COR-L47 (cell line): ENCODE measurements at regions not wholly inside any gene's neighbourhood (a gene's known extent, or its start where the extent isn't known, plus 50 kb on each side); places are given as distances from the start of the nearest gene placed in this dataset.
A peak's percentile ranks its signal among the peaks of the same experiment; 100 is the strongest.

ENCODE experiments used
- DNase-seq: peaks from one replicate; lab custom pipeline; 2025; lab: John Stamatoyannopoulos, UW

DNA sequence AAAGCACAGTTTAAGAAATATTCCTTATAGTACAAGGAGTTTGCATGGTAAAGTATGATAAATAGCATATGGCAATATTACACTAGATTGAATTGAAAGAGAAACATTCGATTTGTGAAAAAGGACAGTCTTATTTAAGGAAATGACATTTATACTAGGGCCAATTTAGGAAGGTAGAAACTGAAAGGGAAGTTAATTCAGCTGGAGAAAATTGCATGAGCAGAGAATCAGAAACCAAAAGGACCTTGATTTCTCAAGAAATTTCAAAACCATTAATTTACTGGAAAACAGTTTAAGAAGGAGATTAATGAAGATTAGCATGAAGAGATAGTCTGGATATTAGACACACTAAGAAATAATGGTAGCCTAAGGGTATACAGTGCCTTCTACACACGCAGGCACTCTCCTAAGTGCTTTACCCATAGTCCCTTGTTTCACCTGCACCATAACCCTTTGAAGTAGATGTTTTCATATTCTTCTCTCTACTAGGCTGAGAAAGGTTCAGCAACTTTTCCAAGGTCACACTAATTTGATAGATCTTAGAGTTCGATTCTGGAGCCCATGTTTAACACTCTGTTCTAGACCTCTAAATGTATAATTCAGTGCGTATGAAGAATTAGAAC, 259.1 kb upstream of the SLIT2 start:
- DNase-seq, result no peak

DNA sequence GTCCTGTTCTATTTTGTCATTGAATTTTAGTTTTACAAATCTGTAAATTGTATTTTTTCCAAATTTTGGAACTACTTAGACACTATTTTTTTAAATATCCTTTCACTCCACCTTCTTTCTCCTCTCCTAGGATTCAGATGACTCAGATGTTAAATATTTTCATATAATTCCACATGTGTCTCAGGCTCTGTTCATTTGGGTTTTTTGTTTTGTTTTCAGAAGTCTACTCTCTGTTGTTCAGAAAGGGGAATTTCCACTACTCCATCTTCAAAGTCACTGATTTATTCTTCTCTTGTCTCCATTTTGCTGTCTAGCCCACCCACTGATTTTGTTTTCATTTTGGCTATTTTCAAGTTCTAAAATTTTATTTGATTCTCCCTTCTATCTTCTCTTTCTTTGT, 264.0 kb upstream of the SLIT2 start:
- DNase-seq, result no peak

- no peak for DNase-seq
These were observed 268.6 kb upstream of the SLIT2 start for GRCh38 chr4:19983072-19983471.

- DNase-seq, result no peak
These were observed 269.1 kb upstream of the SLIT2 start for GRCh38 chr4:19982556-19982955.

DNA sequence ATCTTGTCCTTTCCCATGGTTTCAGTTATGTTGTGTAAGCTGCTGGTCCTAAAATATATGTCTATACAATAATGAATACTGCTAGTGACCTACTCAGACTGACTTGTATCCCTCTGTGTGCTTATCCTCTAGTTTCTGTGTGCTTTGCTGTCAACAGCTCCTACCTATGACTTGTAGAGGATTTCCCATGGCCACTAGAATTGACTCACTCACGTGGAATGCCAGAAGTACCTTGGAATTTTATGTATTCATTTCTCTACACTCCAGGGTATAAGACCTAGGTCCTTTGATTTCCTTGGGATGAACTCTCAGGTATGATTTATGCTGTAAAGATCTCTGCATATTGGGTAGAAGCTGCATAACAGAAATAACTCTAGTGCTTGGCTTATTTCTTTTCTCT, 279.9 kb upstream of the SLIT2 start:
- DNase-seq, result no peak

DNA sequence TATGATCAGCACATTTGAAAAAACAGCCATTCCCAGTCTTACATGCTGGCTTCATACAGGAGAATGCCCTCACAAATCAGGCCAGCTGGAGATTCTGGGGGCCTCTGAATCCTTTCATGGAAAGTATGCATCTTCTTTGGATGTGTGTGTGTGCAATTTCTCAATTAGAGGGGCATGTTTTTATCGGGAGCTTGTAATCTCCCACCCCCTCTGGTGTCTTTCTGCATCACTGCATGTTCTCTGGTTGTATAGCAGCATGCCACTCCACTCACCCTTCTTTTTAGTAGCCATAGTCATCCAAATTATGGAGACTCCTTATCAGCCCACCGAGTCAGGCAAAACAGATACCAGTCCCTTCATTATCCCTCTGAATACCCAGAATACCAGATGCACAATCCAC, 282.2 kb upstream of the SLIT2 start:
- no peak for DNase-seq

GRCh38 chr4:19961091-19961490, 290.6 kb upstream of the SLIT2 start:
- no peak for DNase-seq

DNA sequence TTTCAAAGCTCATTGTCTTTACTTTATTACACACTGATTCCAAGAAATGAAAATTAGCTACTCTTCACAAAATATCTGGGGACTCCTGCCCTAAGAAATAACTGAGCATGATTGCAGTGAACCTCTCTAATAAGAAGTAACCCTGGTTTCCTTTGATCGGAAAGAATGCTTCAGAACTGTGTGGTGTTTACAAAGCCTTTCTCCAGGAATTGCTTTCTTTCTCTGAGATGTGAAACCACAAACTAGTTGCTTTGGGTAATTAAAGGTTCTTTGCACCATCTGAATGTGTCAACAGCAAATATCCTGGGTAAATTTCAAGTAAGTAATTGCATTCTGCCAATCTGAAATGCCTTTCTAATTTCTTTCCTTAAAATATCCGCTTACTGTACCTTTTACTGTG, 292.9 kb upstream of the SLIT2 start:
- no peak for DNase-seq

GRCh38 chr4:19947349-19947748, 304.4 kb upstream of the SLIT2 start:
- no peak for DNase-seq

DNA sequence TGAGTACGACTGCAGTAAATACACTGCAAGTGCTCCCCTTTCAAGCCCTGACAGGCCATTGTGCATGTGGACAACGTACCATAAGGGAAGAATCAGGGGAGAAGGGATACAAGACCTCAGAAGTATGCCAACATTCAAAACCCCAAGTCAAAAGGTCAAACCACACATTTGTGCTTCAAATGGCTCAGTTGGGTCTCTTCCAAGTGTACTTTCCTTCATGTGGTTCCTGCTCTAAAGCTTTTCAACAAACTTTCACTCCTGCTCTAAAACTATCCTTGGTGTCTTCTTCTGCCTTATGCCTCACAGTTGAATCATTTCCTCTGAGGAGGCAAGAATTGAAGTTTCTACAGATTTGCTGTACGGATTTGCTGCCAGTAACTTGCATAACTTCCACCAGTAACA, 305.7 kb upstream of the SLIT2 start:
- DNase-seq, result no peak

- no peak for DNase-seq
These were observed 306.2 kb upstream of the SLIT2 start for GRCh38 chr4:19945501-19945900.

- peak; percentile 58 for DNase-seq
These were observed 306.9 kb upstream of the SLIT2 start for GRCh38 chr4:19944806-19945205.

- DNase-seq, result no peak
These were observed 307.5 kb upstream of the SLIT2 start for GRCh38 chr4:19944251-19944650.

- DNase-seq, result no peak
These were observed 310.3 kb upstream of the SLIT2 start for GRCh38 chr4:19941434-19941833.

- DNase-seq, result no peak
These were observed 310.8 kb upstream of the SLIT2 start for GRCh38 chr4:19940861-19941260.

DNA sequence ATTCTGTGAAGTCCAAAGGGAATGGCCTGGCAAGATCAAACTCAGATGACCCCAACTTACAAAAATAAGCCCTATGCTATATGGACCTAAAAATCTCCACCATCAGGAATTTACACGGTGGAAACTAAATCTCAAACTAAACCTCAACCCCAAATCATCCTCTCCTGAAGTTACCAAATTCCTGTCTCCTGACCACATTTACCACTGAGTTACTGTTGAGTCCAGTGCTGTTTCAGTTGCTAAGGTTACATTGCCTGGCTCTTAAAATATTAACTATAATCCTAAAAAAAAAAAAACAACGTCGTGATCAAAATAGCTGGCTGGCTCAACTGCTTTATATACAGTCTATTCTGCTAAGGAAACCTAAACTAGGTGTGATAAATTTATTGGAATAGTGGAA, 315.2 kb upstream of the SLIT2 start:
- no peak for DNase-seq

- no peak for DNase-seq
These were observed 321.0 kb upstream of the SLIT2 start for GRCh38 chr4:19930742-19931141.

- no peak for DNase-seq
These were observed 324.3 kb upstream of the SLIT2 start for GRCh38 chr4:19927381-19927780.

- DNase-seq, result no peak
These were observed 326.2 kb upstream of the SLIT2 start for GRCh38 chr4:19925516-19925915.

GRCh38 chr4:19924761-19925160, 326.9 kb upstream of the SLIT2 start:
- DNase-seq, result no peak

DNA sequence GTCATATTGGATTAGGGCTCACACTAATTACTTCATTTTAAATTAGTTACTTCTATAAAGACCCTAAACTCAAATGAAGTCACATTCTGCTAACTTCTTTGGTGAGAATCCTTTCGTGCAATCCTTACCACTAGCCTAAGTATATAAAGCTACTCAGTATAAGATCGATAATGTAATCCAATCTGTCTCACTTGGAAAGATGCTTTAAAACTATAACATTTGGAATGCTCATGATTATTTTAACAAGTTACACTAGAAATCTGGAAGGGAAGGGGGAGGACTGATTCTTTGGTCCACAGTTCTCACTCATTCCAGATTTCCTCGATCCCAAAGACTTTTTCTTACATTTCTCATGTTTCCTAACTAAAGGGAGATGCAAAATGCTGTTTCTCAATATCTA, 336.4 kb upstream of the SLIT2 start:
- no peak for DNase-seq

DNA sequence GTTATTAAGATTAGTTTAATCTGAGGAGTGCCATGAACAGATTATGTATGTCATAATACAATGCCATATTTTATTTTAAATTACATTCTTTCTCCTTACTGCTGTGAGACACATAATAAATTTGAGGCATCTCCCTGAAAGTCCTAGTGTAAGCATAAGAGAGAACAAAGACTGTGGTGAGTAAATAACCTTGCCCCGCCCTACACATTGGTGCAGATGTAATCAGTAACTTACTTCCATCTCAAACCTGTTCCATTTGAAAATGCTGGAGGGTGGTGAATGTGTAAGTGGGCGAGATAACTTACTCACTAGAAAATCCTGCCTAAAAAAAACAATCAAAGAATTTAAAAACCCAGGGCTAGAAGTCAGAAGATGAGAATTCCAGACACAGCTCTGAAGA, 338.1 kb upstream of the SLIT2 start:
- no peak for DNase-seq

- no peak for DNase-seq
These were observed 340.7 kb upstream of the SLIT2 start for GRCh38 chr4:19910861-19911525.

- no peak for DNase-seq
These were observed 346.7 kb upstream of the SLIT2 start for GRCh38 chr4:19905024-19905423.
